Natural killer cell treated with Interleukin-12 subunit alpha and Interleukin-12 subunit beta and Interleukin-15 and Interleukin-18, amount 100 ng/mL, for 72 hours (primary cell): ENCODE measurements at regions not wholly inside any gene's neighbourhood (a gene's known extent, or its start where the extent isn't known, plus 50 kb on each side); places are given as distances from the start of the nearest gene placed in this dataset.

Experiments used
- ATAC-seq, 2 donors: fragments of 150-1000 bp; cut with Tn5 transposase in 1 of 2; sonication (Bioruptor Pico), chemical (Tn5 transposase) in 1 of 2; 2 replicates each; pipeline ENCODE4 v1.10.0; 2021
- DNase-seq: peaks from one replicate; pipeline ENCODE4 v3.0.0; 2022; ENCODE audit warnings: low spot score
- H3K27ac Mint-ChIP-seq, 2 donors: 1 replicate in 1 of 2; 2 replicates in 1 of 2; pipeline ENCODE4 v1.8.0; 2022; ENCODE audit warnings: mixed read lengths in 2 of 2, mild to moderate bottlenecking in 1 of 2, moderate library complexity in 1 of 2
- H3K27me3 Mint-ChIP-seq, 2 donors: 1 replicate in 1 of 2; 2 replicates in 1 of 2; pipeline ENCODE4 v1.8.0; 2022; ENCODE audit warnings: mixed read lengths in 2 of 2
- H3K36me3 Mint-ChIP-seq: one replicate; pipeline ENCODE4 v1.8.0; 2022; ENCODE audit warnings: mixed read lengths
- H3K4me1 Mint-ChIP-seq, 2 donors: 1 replicate in 1 of 2; 2 replicates in 1 of 2; pipeline ENCODE4 v1.8.0; 2022; ENCODE audit warnings: low read depth in 2 of 2, mixed read lengths in 2 of 2, mild to moderate bottlenecking in 1 of 2
- H3K4me3 Mint-ChIP-seq: one replicate; pipeline ENCODE4 v1.8.0; 2022; ENCODE audit warnings: mixed read lengths
- H3K9me3 Mint-ChIP-seq: 2 replicates; pipeline ENCODE4 v1.8.0; 2022; ENCODE audit warnings: mixed read lengths

DNA sequence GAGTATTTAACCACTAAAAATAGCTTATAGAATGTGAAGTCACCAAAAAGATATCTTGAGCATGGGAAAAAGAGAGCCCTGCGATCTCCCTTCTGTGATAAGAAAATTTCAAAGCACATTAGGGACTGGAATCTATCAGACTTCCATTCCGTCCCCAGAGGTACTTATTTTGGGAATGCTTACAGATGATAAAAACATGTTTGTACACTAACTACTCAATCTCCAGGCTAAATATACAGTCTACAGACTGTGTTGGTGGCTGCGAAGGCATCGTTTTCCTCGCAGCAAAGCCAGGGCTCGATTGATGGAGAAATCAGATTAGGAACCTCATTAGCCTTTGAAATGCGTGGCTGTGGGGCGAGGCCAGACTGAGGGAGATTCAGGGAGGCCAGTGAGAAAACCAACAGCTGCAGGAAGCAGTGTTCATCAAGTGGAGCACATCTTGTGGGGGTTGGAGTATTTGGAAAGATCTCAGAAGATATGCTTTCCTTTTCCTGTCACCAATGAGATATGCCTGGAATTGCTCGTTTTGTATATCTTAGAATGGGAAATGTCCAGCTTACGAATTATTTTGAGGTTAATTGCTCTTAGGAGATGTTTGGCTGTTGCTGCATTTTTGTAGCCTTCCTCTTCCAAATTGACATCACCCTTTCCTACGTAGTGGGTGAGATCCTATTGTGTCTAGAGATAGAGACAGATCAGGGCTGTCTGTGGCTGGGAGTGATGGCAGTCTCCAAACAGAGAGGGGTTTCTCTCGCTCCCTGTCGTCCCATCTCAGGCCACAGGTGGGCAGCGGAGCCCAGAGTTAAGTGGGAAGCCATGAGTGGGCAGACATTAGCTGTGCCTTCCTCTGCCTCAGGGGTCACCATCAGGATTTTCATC is 224.9 kb upstream of the FAT1 start:
- no peaks in the 10 kb centered on the region for H3K4me1 Mint-ChIP-seq
- no peak overlapping the region for H3K27ac Mint-ChIP-seq
- H3K4me3 Mint-ChIP-seq, result no peak overlapping the region
- no peak for ATAC-seq
- DNase-seq, result no peak
- peaks cover 20% of the 10 kb centered on the region for H3K9me3 Mint-ChIP-seq
- peaks cover 4% of the 10 kb centered on the region for H3K36me3 Mint-ChIP-seq
- no peaks in the 10 kb centered on the region for H3K27me3 Mint-ChIP-seq

- ATAC-seq, result no peak
- Mint-ChIP-seq H3K36me3 (peaks cover 4% of the 10 kb centered on the region), H3K9me3 (peaks cover 15% of the 10 kb centered on the region), H3K4me3 (no peak overlapping the region), H3K27ac (no peak overlapping the region), H3K27me3 (no peaks in the 10 kb centered on the region), H3K4me1 (no peaks in the 10 kb centered on the region)
- DNase-seq, result no peak
Measured at GRCh38 chr4:186949847-186950246, 226.2 kb upstream of the FAT1 start.

- no peak for ATAC-seq
Measured at GRCh38 chr4:186952709-186953108, 229.1 kb upstream of the FAT1 start.

GRCh38 chr4:186953599-186954260 is 230.1 kb upstream of the FAT1 start:
- Mint-ChIP-seq H3K27me3 (no peaks in the 10 kb centered on the region), H3K27ac (no peak overlapping the region), H3K4me3 (no peak overlapping the region), H3K36me3 (no peaks in the 10 kb centered on the region), H3K4me1 (no peaks in the 10 kb centered on the region), H3K9me3 (peaks cover 12% of the 10 kb centered on the region)
- DNase-seq (no peak), ATAC-seq (no peak)

More at GRCh38 chr4:186952709-186953108, 229.1 kb upstream of the FAT1 start:
- Mint-ChIP-seq H3K4me1 (no peaks in the 10 kb centered on the region), H3K27ac (no peak overlapping the region), H3K4me3 (no peak overlapping the region), H3K36me3 (no peaks in the 10 kb centered on the region), H3K9me3 (peaks cover 15% of the 10 kb centered on the region), H3K27me3 (no peaks in the 10 kb centered on the region)
- no peak for DNase-seq

DNA sequence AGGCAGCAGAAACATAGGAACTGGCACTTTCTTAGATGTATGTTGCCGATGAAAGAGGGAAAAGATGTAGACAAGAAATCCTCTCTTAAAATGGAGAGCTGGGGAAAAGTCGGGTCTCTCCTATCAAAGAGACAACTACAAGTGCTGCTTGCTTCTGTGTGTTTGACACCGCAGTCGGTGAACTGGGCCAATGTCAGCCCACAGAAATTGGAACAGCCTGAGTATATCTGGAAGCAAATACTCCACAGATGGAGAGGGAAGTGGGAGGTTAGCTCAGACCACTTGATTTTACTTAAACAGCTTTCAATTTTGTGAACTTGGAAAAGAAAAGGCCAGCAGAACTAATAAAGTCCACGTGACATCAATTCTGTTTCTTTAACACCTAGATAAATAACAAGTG is 230.9 kb upstream of the FAT1 start:
- no peak for ATAC-seq
- peaks cover 12% of the 10 kb centered on the region for H3K9me3 Mint-ChIP-seq
- no peak overlapping the region for H3K4me3 Mint-ChIP-seq
- H3K27ac Mint-ChIP-seq, result no peak overlapping the region
- H3K36me3 Mint-ChIP-seq, result no peaks in the 10 kb centered on the region
- no peak for DNase-seq
- H3K4me1 Mint-ChIP-seq, result no peaks in the 10 kb centered on the region
- no peaks in the 10 kb centered on the region for H3K27me3 Mint-ChIP-seq

- Mint-ChIP-seq H3K4me1 (no peaks in the 10 kb centered on the region), H3K9me3 (peaks cover 12% of the 10 kb centered on the region), H3K4me3 (no peak overlapping the region), H3K27ac (no peak overlapping the region), H3K36me3 (no peaks in the 10 kb centered on the region), H3K27me3 (no peaks in the 10 kb centered on the region)
- DNase-seq, result no peak
- no peak for ATAC-seq
Measured at GRCh38 chr4:186954956-186955355, 231.3 kb upstream of the FAT1 start.

- no peak overlapping the region for H3K4me3 Mint-ChIP-seq
- H3K36me3 Mint-ChIP-seq, result no peaks in the 10 kb centered on the region
- peaks cover 10% of the 10 kb centered on the region for H3K9me3 Mint-ChIP-seq
- H3K4me1 Mint-ChIP-seq, result no peaks in the 10 kb centered on the region
- no peaks in the 10 kb centered on the region for H3K27me3 Mint-ChIP-seq
- ATAC-seq (no peak), DNase-seq (no peak)
- H3K27ac Mint-ChIP-seq, result no peak overlapping the region
Measured at GRCh38 chr4:186957952-186958555, 234.4 kb upstream of the FAT1 start.

DNA sequence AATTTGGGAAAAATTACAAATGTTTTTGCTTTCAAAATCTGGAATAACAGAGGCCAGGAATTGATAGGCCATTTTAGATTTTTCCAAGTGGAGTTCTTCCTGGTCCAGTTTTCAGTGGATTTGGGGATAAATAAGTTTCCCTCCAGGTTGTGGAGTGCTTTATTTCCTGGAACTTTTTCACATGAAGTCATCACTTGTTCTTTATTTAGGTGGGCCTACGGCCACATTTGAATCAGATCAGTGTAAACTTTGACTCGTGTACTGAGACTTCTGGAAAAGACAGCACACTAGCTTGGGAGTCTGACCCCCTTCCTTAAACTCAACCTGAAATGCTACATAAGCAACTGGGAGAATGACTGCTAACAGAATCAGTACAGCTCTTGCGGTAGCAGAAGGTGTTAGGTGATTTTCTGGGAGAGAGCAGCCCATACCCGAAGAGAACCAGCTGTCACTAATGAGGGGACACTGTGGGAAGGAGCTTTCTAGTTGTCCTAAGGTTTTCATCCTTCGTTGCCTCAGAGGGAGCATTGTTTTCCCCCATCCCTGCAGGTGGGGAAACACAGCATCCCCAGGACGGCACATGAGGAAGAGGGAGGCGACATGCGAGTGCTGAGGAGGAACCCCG is 235.2 kb upstream of the FAT1 start:
- Mint-ChIP-seq H3K27ac (no peak overlapping the region), H3K4me3 (no peak overlapping the region), H3K27me3 (no peaks in the 10 kb centered on the region), H3K9me3 (peaks cover 6% of the 10 kb centered on the region), H3K4me1 (no peaks in the 10 kb centered on the region), H3K36me3 (no peaks in the 10 kb centered on the region)
- ATAC-seq, result no peak
- no peak for DNase-seq

DNA sequence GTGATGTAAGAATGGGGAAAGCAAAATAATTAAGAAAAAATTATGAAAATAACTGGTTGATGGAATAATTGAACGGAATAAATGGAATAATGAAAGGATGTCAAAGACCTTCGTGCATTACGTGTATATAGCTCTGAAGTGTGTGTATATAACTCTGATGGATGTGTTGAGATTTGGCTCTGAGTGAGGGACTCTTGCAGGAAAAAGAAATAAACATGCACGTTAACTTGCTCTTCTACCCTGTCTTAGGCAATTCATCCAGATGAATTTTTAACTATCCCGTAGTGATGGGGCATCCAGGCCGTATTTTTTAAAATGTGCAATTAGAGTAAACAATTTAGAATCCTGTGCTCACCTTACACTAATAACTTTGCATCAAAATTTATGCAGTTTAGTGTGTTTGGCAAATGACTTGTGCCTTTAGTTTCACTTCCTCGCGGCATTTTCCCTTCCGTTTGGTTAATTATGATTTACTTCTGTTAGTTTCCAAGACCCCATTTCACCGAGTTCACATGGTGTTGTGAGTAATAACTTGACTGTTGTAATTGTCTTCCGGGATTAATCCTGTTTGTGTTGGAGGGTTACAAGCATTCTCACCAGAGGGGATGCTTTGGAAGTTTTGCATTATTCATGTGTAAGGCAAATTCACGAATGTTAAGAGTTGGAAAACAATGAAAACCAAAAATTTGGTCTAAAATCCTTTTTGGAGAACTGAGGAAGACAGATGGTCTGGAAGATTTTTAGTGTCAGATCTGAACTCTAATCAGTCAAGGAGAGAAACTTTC is 256.5 kb upstream of the FAT1 start:
- DNase-seq (no peak), ATAC-seq (no peak)
- Mint-ChIP-seq H3K27ac (no peak overlapping the region), H3K9me3 (peaks cover 16% of the 10 kb centered on the region), H3K4me1 (no peaks in the 10 kb centered on the region), H3K4me3 (no peak overlapping the region), H3K36me3 (no peaks in the 10 kb centered on the region), H3K27me3 (no peaks in the 10 kb centered on the region)

- Mint-ChIP-seq H3K9me3 (peaks cover 12% of the 10 kb centered on the region), H3K27me3 (no peaks in the 10 kb centered on the region), H3K4me3 (no peak overlapping the region), H3K4me1 (no peaks in the 10 kb centered on the region), H3K36me3 (no peaks in the 10 kb centered on the region), H3K27ac (no peak overlapping the region)
- ATAC-seq, result no peak
- DNase-seq, result no peak
Measured at GRCh38 chr4:186981161-186981560, 257.5 kb upstream of the FAT1 start.

DNA sequence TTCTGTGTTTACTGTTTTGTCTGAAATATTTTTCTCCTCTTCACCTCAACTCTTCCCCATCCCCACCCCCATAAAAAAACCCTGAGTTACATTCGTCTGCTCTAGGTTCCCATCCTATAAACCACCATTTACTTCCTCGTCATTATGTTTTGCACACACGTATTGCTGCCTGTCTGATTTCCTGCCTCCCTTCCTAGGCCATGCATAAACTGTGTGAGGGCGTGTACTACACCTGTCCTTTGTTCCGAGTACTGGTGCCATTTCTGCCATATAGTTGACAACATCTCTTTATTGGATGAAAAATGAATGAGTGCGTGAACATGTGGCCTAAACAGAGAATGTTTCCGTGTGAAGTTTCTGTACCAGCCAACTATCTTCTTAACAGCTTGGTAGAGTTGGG is 258.5 kb upstream of the FAT1 start:
- H3K9me3 Mint-ChIP-seq, result peaks cover 15% of the 10 kb centered on the region
- no peak overlapping the region for H3K4me3 Mint-ChIP-seq
- H3K4me1 Mint-ChIP-seq, result no peaks in the 10 kb centered on the region
- no peak for ATAC-seq
- no peak for DNase-seq
- H3K36me3 Mint-ChIP-seq, result no peaks in the 10 kb centered on the region
- H3K27me3 Mint-ChIP-seq, result no peaks in the 10 kb centered on the region
- H3K27ac Mint-ChIP-seq, result no peak overlapping the region

DNA sequence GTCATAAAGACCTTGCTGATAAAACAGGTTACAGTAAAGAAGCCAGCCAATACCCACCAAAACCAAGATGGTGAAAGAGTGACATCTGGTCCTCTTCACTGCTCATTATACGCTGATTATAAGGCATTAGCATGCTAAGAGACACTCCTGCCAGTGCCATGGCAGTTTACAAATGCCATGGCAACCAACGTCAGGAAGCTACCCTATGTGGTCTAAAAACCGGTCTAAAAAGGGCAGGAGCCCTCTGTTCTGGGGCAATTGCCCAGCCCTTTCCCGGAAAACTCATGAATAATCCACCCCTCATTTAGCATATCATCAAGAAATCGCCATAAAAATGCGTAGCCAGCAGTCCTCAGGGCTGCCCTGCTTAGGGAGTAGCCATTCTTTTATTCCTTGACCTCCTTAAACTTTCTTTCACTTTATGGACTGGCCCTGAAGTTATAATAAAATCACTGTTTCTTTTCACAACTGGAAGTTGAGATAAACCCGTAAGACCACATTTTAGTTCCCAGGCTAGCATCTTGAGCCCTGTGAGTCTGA is 260.5 kb upstream of the FAT1 start:
- peaks cover 7% of the 10 kb centered on the region for H3K36me3 Mint-ChIP-seq

DNA sequence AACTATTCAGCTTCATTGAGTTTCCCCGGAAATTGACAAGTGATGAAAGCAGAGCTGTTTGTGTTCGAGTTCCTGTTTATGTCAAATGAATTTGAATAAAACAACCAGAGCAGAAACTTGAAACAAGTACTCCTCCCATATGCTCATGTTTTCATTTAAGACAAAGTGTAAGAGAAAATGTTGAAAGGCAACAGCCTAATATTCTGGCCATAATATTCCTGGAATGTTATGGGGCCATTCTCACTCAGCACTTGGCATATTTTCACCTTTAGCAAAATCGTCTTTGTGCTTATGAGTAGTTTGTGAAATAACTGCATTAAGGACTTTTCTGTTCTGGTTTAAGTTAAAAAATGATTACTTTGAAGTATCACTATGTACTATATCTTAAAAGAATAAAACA is 276.0 kb upstream of the FAT1 start:
- Mint-ChIP-seq H3K36me3 (no peaks in the 10 kb centered on the region), H3K4me1 (no peaks in the 10 kb centered on the region), H3K27me3 (no peaks in the 10 kb centered on the region), H3K9me3 (peaks cover 12% of the 10 kb centered on the region), H3K4me3 (no peak overlapping the region), H3K27ac (no peak overlapping the region)
- no peak for DNase-seq
- ATAC-seq, result no peak

More for the DNA sequence above, 260.5 kb upstream of the FAT1 start:
- ATAC-seq (no peak), DNase-seq (no peak)
- H3K4me1 Mint-ChIP-seq, result no peaks in the 10 kb centered on the region
- H3K9me3 Mint-ChIP-seq, result peaks cover 20% of the 10 kb centered on the region
- no peak overlapping the region for H3K4me3 Mint-ChIP-seq
- H3K27ac Mint-ChIP-seq, result no peak overlapping the region
- no peaks in the 10 kb centered on the region for H3K27me3 Mint-ChIP-seq
